K562 (cell line): ENCODE measurements at regions not wholly inside any gene's neighbourhood (a gene's known extent, or its start where the extent isn't known, plus 50 kb on each side); places are given as distances from the start of the nearest gene placed in this dataset.
"Not testable (repeated sequence)": the region's sequence is repeated elsewhere in the genome, so short reads cannot be mapped to it uniquely, and the experiment has no call there.

ENCODE experiments used
- AFF1 ChIP-seq, 2 experiments: fragments of 450-650 bp; IDR thresholded peaks; 2 replicates each; pipeline ENCODE4 v1.6.1; 2018; ENCODE audit warnings: mild to moderate bottlenecking in 2 of 2, low read depth in 1 of 2; ENCODE audit not compliant: partially characterized antibody in 2 of 2
- BCL6 ChIP-seq: fragments of 250-450 bp; sonication (Bioruptor Pico); IDR thresholded peaks from 2 replicates; pipeline ENCODE4 v1.4.0; 2020
- CBX1 ChIP-seq: sonication (generic); IDR thresholded peaks from 2 replicates; pipeline ENCODE4 v1.6.1; 2016; ENCODE audit warnings: antibody characterized with exemption, low read depth, mild to moderate bottlenecking
- CREB3L1 ChIP-seq: fragments of 450-650 bp; IDR thresholded peaks from 2 replicates; pipeline ENCODE4 v1.6.1; 2014; ENCODE audit warnings: low read depth, mild to moderate bottlenecking, moderate library complexity, borderline replicate concordance
- ESRRB ChIP-seq: fragments of 250-450 bp; sonication (Bioruptor Pico); IDR thresholded peaks from 2 replicates; pipeline ENCODE4 v1.5.0; 2020; ENCODE audit warnings: mild to moderate bottlenecking, moderate library complexity, borderline replicate concordance
- MYC ChIP-seq, 2 experiments: fragments of 250-450 bp in 1 of 2; sonication (Bioruptor Pico) in 1 of 2; IDR thresholded peaks; 2 replicates each; pipeline versions ENCODE4 v1.5.1 to v1.6.1; 2012 to 2021; ENCODE audit warnings: low read depth in 2 of 2, borderline replicate concordance in 1 of 2, improper control_type of control experiment in 1 of 2, low read length in 1 of 2, mild to moderate bottlenecking in 1 of 2, moderate library complexity in 1 of 2
- NR2C1 ChIP-seq, 2 experiments: fragments of 450-650 bp; IDR thresholded peaks; 2 replicates each; pipeline ENCODE4 v1.6.1; 2017; ENCODE audit warnings: mild to moderate bottlenecking in 2 of 2, antibody characterized with exemption in 1 of 2, inconsistent platforms in 1 of 2, missing compliant biosample characterization in 1 of 2, missing genetic modification characterization in 1 of 2
- RAD21 ChIP-seq, 2 experiments: fragments of 250-450 bp in 1 of 2; fragments of 450-650 bp in 1 of 2; sonication (Bioruptor Pico) in 1 of 2; formaldehyde crosslinking in 1 of 2; IDR thresholded peaks in 1 of 2; conservative IDR thresholded peaks in 1 of 2; 2 replicates each; pipeline versions ENCODE4 v1.4.0 to v1.8.0; 2020 to 2022; ENCODE audit warnings: mild to moderate bottlenecking in 2 of 2, moderate library complexity in 1 of 2
- SMAD4 ChIP-seq: fragments of 250-450 bp; sonication (Bioruptor Pico); conservative IDR thresholded peaks from 2 replicates; pipeline ENCODE4 v1.8.0; 2021; ENCODE audit warnings: inconsistent platforms, mild to moderate bottlenecking, moderate library complexity
- TAF1 ChIP-seq: IDR thresholded peaks from 2 replicates; pipeline ENCODE4 v1.6.1; 2011; ENCODE audit warnings: mild to moderate bottlenecking, low read length, moderate library complexity; ENCODE audit not compliant: insufficient read depth, control insufficient read depth, severe bottlenecking; ENCODE audit errors: extremely low read depth
- ZNF232 ChIP-seq: sonication (generic); formaldehyde crosslinking; IDR thresholded peaks from 2 replicates; pipeline ENCODE4 v1.8.0; 2022; ENCODE audit warnings: mild to moderate bottlenecking, missing genetic modification reagents
- ZNF282 ChIP-seq: sonication (generic); formaldehyde crosslinking; IDR thresholded peaks from 2 replicates; pipeline ENCODE4 v1.8.1; 2023; ENCODE audit warnings: missing genetic modification reagents

- TF ChIP-seq ESRRB (CRISPR knock-in tag); SMAD4; AFF1 (IDR thresholded peaks at IDR 0.05; ENCODE audit: low read depth in 1 of 2, partially characterized antibody in 2 of 2); BCL6; ZNF232; CBX1; RAD21 (CRISPR knock-in tag; conservative IDR thresholded peaks at IDR 0.05 in 1 of 2, IDR thresholded peaks at IDR 0.05 in 1 of 2); TAF1; CREB3L1; MYC (IDR thresholded peaks at IDR 0.05; ENCODE audit: low read depth, low read length); MYC (CRISPR knock-in tag; IDR thresholded peaks at IDR 0.05; ENCODE audit: borderline replicate concordance, low read depth); ZNF282 (CRISPR knock-in tag); NR2C1 (IDR thresholded peaks at IDR 0.05); NR2C1 (tag; IDR thresholded peaks at IDR 0.05): not testable (repeated sequence)
These were observed 241.9 kb downstream of the RPAP3 start for GRCh38 chr12:47463918-47464317.
